GM23338 (cell line): ENCODE measurements at regions not wholly inside any gene's neighbourhood (a gene's known extent, or its start where the extent isn't known, plus 50 kb on each side); places are given as distances from the start of the nearest gene placed in this dataset.

Source experiments
- ATAC-seq: fragments of 200-7000 bp; cut with Tn5 transposase; 3 replicates; pipeline ENCODE4 v1.9.1; 2020
- DNase-seq: peaks from one replicate; pipeline ENCODE4 v3.0.0-alpha.2; 2015; ENCODE audit warnings: low spot score
- H2AFZ ChIP-seq: fragments of 200-600 bp; sonication (generic); 2 replicates; pipeline ENCODE4 v1.8.0; 2016; ENCODE audit warnings: antibody characterized with exemption, mild to moderate bottlenecking, moderate library complexity
- H3F3A ChIP-seq: fragments of 200-600 bp; sonication (generic); replicated peaks from 2 replicates; pipeline ENCODE4 v1.8.0; 2017; ENCODE audit warnings: antibody characterized with exemption, mixed run types, low read depth
- H3K27ac ChIP-seq: fragments of 200-600 bp; sonication (generic); 2 replicates; pipeline ENCODE4 v1.6.1; 2016; ENCODE audit warnings: low read depth
- H3K27me3 ChIP-seq: fragments of 200-600 bp; sonication (generic); 2 replicates; pipeline ENCODE4 v1.8.0; 2016; ENCODE audit warnings: mild to moderate bottlenecking, mixed run types, moderate library complexity; ENCODE audit not compliant: insufficient read depth
- H3K36me3 ChIP-seq: fragments of 200-600 bp; sonication (generic); 2 replicates; pipeline ENCODE4 v1.8.0; 2016; ENCODE audit warnings: mild to moderate bottlenecking; ENCODE audit not compliant: insufficient read depth
- H3K4me1 ChIP-seq: fragments of 200-600 bp; sonication (generic); 2 replicates; pipeline ENCODE4 v1.8.0; 2016; ENCODE audit warnings: mild to moderate bottlenecking, moderate library complexity; ENCODE audit not compliant: insufficient read depth
- H3K4me2 ChIP-seq: fragments of 200-600 bp; sonication (generic); 2 replicates; pipeline ENCODE4 v1.7.1; 2017; ENCODE audit warnings: mixed run types
- H3K4me3 ChIP-seq: fragments of 200-600 bp; sonication (generic); 2 replicates; pipeline ENCODE4 v1.6.1; 2016; ENCODE audit warnings: mixed run types
- H3K79me2 ChIP-seq: fragments of 200-600 bp; sonication (generic); replicated peaks from 2 replicates; pipeline ENCODE4 v1.8.0; 2017; ENCODE audit warnings: mild to moderate bottlenecking; ENCODE audit not compliant: insufficient read depth
- H3K9me2 ChIP-seq: fragments of 200-600 bp; sonication (generic); 2 replicates; pipeline ENCODE4 v1.8.0; 2017; ENCODE audit not compliant: insufficient read depth
- H4K20me1 ChIP-seq: fragments of 200-600 bp; sonication (generic); replicated peaks from 2 replicates; pipeline ENCODE4 v1.8.0; 2017; ENCODE audit warnings: mild to moderate bottlenecking; ENCODE audit not compliant: insufficient read depth
- H3K27ac Mint-ChIP-seq: 2 replicates; pipeline ENCODE4 v1.8.0; 2020; ENCODE audit warnings: inconsistent platforms, mild to moderate bottlenecking, moderate library complexity, mixed read lengths
- H3K27me3 Mint-ChIP-seq: 3 replicates; pipeline ENCODE4 v1.8.0; 2022; ENCODE audit warnings: low read depth, mild to moderate bottlenecking, moderate library complexity, mixed read lengths, inconsistent platforms; ENCODE audit not compliant: insufficient read depth, poor library complexity
- H3K36me3 Mint-ChIP-seq: 3 replicates; pipeline ENCODE4 v1.8.0; 2021; ENCODE audit warnings: low read depth, mild to moderate bottlenecking, inconsistent platforms, moderate library complexity, mixed read lengths
- H3K4me1 Mint-ChIP-seq: 3 replicates; pipeline ENCODE4 v1.8.0; 2020; ENCODE audit warnings: mild to moderate bottlenecking, inconsistent platforms, mixed read lengths
- H3K4me3 Mint-ChIP-seq: 3 replicates; pipeline ENCODE4 v1.8.0; 2021; ENCODE audit warnings: moderate library complexity, mild to moderate bottlenecking, inconsistent platforms, mixed read lengths
- H3K9me3 Mint-ChIP-seq: 3 replicates; pipeline ENCODE4 v1.8.0; 2020; ENCODE audit warnings: moderate library complexity, mild to moderate bottlenecking, inconsistent platforms, mixed read lengths
- CTCF ChIP-seq, 2 experiments: fragments of 200-600 bp in 1 of 2; sonication (generic) in 1 of 2; conservative IDR thresholded peaks; 2 replicates each; pipeline versions ENCODE4 v1.5.1 to v1.6.1; 2016 to 2017; ENCODE audit warnings: antibody characterized with exemption in 2 of 2, low read depth in 2 of 2, mild to moderate bottlenecking in 2 of 2, moderate library complexity in 1 of 2
- EZH2 ChIP-seq: fragments of 200-600 bp; sonication (generic); IDR thresholded peaks from one replicate; pipeline ENCODE4 v1.8.0; 2017; ENCODE audit warnings: antibody characterized with exemption, mild to moderate bottlenecking, low read depth; ENCODE audit not compliant: unreplicated experiment
- EZH2phosphoT487 ChIP-seq: fragments of 200-600 bp; sonication (generic); IDR thresholded peaks from one replicate; pipeline ENCODE4 v1.8.1; 2018; ENCODE audit warnings: antibody characterized with exemption; ENCODE audit not compliant: unreplicated experiment
- JUNB ChIP-seq: IDR thresholded peaks from one replicate; pipeline ENCODE4 v1.6.1; 2016; ENCODE audit warnings: antibody characterized with exemption; ENCODE audit not compliant: unreplicated experiment
- POLR2AphosphoS5 ChIP-seq: IDR thresholded peaks from 2 replicates; pipeline ENCODE4 v1.6.1; 2016; ENCODE audit warnings: antibody characterized with exemption, low read depth
- ZNF114 ChIP-seq: fragments of 250-450 bp; sonication (Bioruptor Pico); IDR thresholded peaks from 2 replicates; pipeline ENCODE4 v1.5.0; 2020; ENCODE audit warnings: mild to moderate bottlenecking, moderate library complexity
- ZNF462 ChIP-seq: fragments of 250-450 bp; sonication (Bioruptor Pico); IDR thresholded peaks from 2 replicates; pipeline ENCODE4 v1.5.0; 2020; ENCODE audit warnings: mild to moderate bottlenecking, moderate library complexity

DNA sequence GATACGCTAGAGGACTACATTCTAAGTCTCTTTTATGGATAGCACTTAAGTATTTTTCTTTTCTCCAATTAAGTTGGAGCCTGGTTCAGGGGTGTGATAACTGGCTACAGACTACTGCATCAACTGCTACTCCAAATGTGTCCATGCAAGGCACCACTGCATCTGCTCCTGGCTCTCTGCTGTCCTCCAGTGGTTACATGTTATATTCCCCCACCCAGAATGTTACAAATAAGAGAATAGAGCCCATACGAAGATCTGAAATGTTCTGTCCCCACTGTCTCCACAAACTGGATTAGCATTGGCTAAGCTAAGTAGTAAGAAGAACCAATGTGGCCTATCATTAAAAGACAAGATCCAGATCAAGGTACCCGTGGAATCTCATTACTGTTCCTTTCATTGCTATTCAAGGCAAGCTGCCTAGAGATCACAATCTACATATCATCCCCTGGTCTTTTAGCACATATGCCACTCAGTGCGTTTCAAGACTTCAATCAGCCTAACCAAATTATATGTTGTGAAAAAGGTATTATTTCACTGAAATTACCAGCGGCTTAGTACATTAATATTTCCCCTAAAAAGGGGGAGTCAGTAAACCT lies 308.3 kb upstream of the SLC8A1 start:
- H3K4me3 ChIP-seq: no peak overlapping the region
- H3K4me1 Mint-ChIP-seq: no peaks in the 10 kb centered on the region
- H3K27me3 Mint-ChIP-seq: no peaks in the 10 kb centered on the region
- peak; percentile 74 for DNase-seq
- H2AFZ ChIP-seq: no peak overlapping the region
- no peaks in the 10 kb centered on the region for H3K36me3 Mint-ChIP-seq
- no peaks in the 10 kb centered on the region for H4K20me1 ChIP-seq
- no peak overlapping the region for H3K27ac Mint-ChIP-seq
- peak; percentile 98 for ATAC-seq
- no peak overlapping the region for H3K27ac ChIP-seq
- no peaks in the 10 kb centered on the region for H3F3A ChIP-seq
- H3K9me3 Mint-ChIP-seq: no peaks in the 10 kb centered on the region
- H3K36me3 ChIP-seq: no peaks in the 10 kb centered on the region
- H3K27me3 ChIP-seq: no peaks in the 10 kb centered on the region
- no peak overlapping the region for H3K4me3 Mint-ChIP-seq
- H3K79me2 ChIP-seq: no peaks in the 10 kb centered on the region
- TF ChIP-seq POLR2AphosphoS5 (no peak), EZH2phosphoT487 (no peak), EZH2 (no peak), JUNB (no peak), CTCF (conservative IDR thresholded peaks at IDR 0.05; ENCODE audit: low read depth in 2 of 2) (peak; percentile 89 to 95), ZNF462 (CRISPR knock-in tag) (no peak), ZNF114 (CRISPR knock-in tag) (no peak)
- H3K9me2 ChIP-seq: no peaks in the 10 kb centered on the region
- no peaks in the 10 kb centered on the region for H3K4me1 ChIP-seq
- no peak overlapping the region for H3K4me2 ChIP-seq
